Psoas muscle (tissue), 7 donors: ENCODE measurements at regions not wholly inside any gene's neighbourhood (a gene's known extent, or its start where the extent isn't known, plus 50 kb on each side); places are given as distances from the start of the nearest gene placed in this dataset.
"Not testable (repeated sequence)": the region's sequence is repeated elsewhere in the genome, so short reads cannot be mapped to it uniquely, and the experiment has no call there.

Experiments used
- ATAC-seq, 4 donors: fragments of 200-7000 bp; cut with Tn5 transposase; one replicate each; pipeline ENCODE4 v1.9.1; 2020; ENCODE audit warnings: moderate library complexity in 3 of 4, mild to moderate bottlenecking in 2 of 4
- DNase-seq, 2 donors: peaks; one replicate each; pipeline ENCODE4 v3.0.0-alpha.2; 2020
- H3K27ac ChIP-seq: fragments of 200-600 bp; one replicate; pipeline ENCODE4 v1.8.0; 2022
- H3K27me3 ChIP-seq, 3 donors: fragments of 200-600 bp in 1 of 3; one replicate each; pipeline versions ENCODE4 v1.6.1 to v1.8.0; 2013 to 2022; ENCODE audit warnings: low read length in 2 of 3, mild to moderate bottlenecking in 2 of 3, moderate library complexity in 1 of 3; ENCODE audit not compliant: insufficient read depth in 3 of 3
- H3K36me3 ChIP-seq, 2 donors: fragments of 200-600 bp in 1 of 2; one replicate each; pipeline versions ENCODE4 v1.6.1 to v1.8.0; 2013 to 2022; ENCODE audit warnings: low read depth in 1 of 2, mild to moderate bottlenecking in 1 of 2, moderate library complexity in 1 of 2; ENCODE audit not compliant: insufficient read depth in 1 of 2
- H3K4me1 ChIP-seq: fragments of 200-600 bp; one replicate; pipeline ENCODE4 v1.8.0; 2022
- H3K4me3 ChIP-seq: fragments of 200-600 bp; one replicate; pipeline ENCODE4 v1.8.0; 2022; ENCODE audit warnings: mild to moderate bottlenecking
- H3K9me3 ChIP-seq: fragments of 200-600 bp; one replicate; pipeline ENCODE4 v1.8.0; 2022
- CTCF ChIP-seq: fragments of 200-600 bp; IDR thresholded peaks from one replicate; pipeline ENCODE4 v1.8.0; 2022; ENCODE audit warnings: antibody characterized with exemption
- WGBS, 3 donors: extraction: QIAGEN DNeasy Blood & Tissue Kit; methylation state at CpG; one replicate each; pipeline versions ENCODE4 v1.1.6 to v1.1.7; 2013; 5-methylcytosine and 5-hydroxymethylcytosine counted together
- intact Hi-C, 2 donors: fragments of 100-400 bp; cut with DNase I; formaldehyde crosslinking; loops; one replicate each; pipeline versions ENCODE4 v1.11.0 to v1.14.2; 2022
- donor health status: healthy with polysubstance abuse.
- donor health status: DM: no; HTN: no; CAD: no; lungs with moderate emphysema.
- donor health status: Bipolar disorder and iron deficiency.
- donor health status: healthy.
- donor health status: DM: yes; HTN: yes; CAD: no.
- donor health status: DM: no; HTN: no; CAD: no.
- donor health status: DM: yes; HTN: yes; CAD: no.

DNA sequence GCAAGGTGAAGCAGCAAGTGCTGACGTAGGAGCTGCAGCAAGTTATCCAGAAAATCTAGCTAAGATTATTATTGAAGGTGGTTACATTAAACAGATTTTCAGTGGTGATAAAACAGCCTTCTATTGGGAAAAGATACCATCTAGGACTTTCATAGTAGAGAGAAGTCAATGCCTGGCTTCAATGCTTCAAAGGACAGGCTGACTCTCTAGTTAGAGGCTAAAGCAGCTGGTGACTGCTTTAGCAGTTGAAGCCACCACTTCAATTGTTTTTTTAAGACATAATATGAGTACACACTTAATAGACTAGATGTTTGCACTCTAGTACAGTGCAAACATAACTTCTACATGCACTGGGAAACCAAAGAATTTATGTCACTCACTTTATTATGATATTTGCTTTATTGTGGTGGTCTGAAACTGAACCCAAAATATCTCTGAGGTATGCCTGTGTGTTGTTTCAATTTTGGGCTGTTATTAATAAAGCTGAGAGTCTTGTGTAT is 1026.9 kb upstream of the FOXG1 start:
- Histone ChIP-seq H3K36me3 (no peaks in the 10 kb centered on the region), H3K9me3 (no peaks in the 10 kb centered on the region), H3K27me3 (no peaks in the 10 kb centered on the region), H3K4me1 (no peaks in the 10 kb centered on the region), H3K4me3 (no peak overlapping the region), H3K27ac (no peak overlapping the region)
- TF ChIP-seq CTCF, result no peak
- no peak for DNase-seq
- no peak for ATAC-seq
- intact Hi-C loops, result no loop called here
- WGBS, 3 donors, result 77 to 86% (median 79%) methylated on average over 1 of the region's 1 CpG

GRCh38 chr14:27750114-27750513 is 1016.5 kb upstream of the FOXG1 start:
- no peak for TF ChIP-seq CTCF
- ATAC-seq (no peak), DNase-seq (no peak)
- Histone ChIP-seq H3K27ac (no peak overlapping the region), H3K36me3 (no peaks in the 10 kb centered on the region), H3K9me3 (no peaks in the 10 kb centered on the region), H3K4me1 (no peaks in the 10 kb centered on the region), H3K27me3 (no peaks in the 10 kb centered on the region), H3K4me3 (no peak overlapping the region)
- 72 to 78% (median 75%) methylated on average over 4 of the region's 4 CpGs for WGBS, 3 donors
- intact Hi-C loops, result no loop called here

DNA sequence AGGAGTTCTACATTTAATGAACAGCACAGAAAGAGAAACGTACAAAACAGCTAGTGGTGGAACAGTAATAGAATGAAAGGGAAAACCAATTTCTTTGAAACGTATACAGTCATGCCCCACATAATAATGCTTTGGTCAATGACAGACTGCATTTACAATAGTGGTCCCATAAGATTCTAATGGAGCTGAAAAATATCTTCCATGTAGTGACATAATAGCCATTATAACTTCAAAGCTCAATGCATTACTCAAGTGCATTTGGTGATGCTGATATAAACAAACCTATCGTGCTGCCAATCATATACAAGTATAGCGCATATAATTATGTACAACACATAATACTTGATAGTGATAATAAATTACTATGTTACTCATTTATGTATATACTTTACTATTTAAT is 1008.9 kb upstream of the FOXG1 start:
- DNase-seq, H3K4me3 ChIP-seq, ATAC-seq, H3K27ac ChIP-seq, intact Hi-C loops, H3K9me3 ChIP-seq, H3K27me3 ChIP-seq, H3K36me3 ChIP-seq, H3K4me1 ChIP-seq: not testable (repeated sequence)
- 86 to 89% (median 89%) methylated on average over 4 of the region's 4 CpGs for WGBS, 3 donors

DNA sequence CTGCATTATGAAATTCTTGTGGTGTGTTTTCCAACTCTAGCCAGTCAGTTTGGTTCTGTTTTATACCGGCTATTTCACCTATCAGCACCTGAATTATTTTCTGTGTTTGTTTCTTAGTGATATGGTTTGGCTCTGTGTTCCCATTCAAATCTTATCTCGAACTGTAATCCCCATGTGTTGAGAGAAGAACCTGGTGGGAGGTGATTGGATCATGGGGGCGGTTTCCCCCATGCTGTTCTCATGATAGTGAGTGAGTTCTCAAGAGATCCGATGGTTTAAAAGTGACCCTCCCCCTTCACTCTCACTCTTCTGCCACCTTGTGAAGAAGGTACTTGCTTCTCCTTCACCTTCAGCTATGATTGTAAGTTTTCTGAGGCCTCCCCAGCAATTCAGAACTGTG is 1006.2 kb upstream of the FOXG1 start:
- intact Hi-C loops, DNase-seq, ATAC-seq, H3K4me1 ChIP-seq, H3K4me3 ChIP-seq, H3K27me3 ChIP-seq, H3K36me3 ChIP-seq, H3K27ac ChIP-seq, H3K9me3 ChIP-seq: not testable (repeated sequence)
- 75 to 82% (median 78%) methylated on average over 4 of the region's 4 CpGs for WGBS, 3 donors

GRCh38 chr14:27799066-27800028 is 967.2 kb upstream of the FOXG1 start:
- H3K27ac ChIP-seq, H3K27me3 ChIP-seq, H3K4me1 ChIP-seq, H3K4me3 ChIP-seq, ATAC-seq, H3K9me3 ChIP-seq, intact Hi-C loops, H3K36me3 ChIP-seq, DNase-seq: not testable (repeated sequence)
- WGBS, 3 donors, result 42 to 49% (median 45%) methylated on average over 6 of the region's 6 CpGs

DNA sequence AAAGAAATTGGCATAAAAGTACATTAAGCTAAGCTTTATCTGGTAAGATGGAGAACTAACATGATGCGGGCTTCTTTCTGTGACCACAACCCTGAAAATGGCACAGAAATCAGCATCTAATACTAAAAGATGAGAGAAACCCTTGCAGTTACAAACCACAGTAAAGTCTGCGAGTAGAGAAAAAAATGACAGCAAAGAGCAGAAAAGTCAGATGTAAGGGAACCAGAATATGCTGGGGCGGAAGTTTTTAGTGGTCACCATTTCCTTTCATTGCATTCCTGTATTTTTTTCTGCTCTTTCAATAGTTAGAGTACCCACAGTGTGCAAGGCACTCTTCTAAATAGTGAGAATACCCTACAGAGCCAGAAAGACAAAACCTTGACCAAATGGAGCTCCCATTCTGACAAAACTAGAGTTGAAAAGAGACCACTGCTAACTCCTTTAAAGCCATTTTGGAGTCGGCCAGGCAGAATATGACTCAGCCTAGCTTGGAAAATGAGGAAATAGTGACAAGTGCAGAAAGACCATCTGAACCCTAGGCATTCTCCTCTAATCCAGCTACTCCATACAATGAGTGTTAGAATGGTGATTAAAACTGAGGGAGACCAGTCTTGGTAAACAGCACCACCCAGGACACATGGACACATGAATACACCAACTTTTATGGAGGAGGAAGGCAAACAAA is 948.7 kb upstream of the FOXG1 start:
- H3K36me3 ChIP-seq, H3K27me3 ChIP-seq, DNase-seq, intact Hi-C loops, H3K4me3 ChIP-seq, H3K9me3 ChIP-seq, H3K27ac ChIP-seq, H3K4me1 ChIP-seq, ATAC-seq: not testable (repeated sequence)
- 68 to 82% (median 74%) methylated on average over 4 of the region's 4 CpGs for WGBS, 3 donors

DNA sequence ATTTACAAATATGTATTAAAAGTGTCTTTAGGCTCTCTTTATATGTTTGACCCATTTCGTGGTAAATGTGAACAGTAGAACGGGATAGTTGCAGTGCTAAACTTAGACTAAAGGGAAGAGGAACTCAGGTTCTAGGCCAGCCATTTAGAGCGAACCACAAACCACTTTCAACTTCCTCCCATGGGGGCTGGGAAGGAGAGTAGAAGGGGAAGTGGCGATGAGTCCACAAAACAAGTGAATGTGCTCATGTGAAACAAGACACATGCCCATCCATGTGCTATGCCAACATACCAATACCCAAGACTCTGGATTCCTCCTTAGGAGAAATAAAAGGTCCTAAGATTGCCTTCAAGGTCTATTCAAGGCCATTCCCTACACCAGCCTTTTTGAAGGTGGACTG is 940.4 kb upstream of the FOXG1 start:
- ATAC-seq, H3K27me3 ChIP-seq, H3K27ac ChIP-seq, intact Hi-C loops, DNase-seq, H3K36me3 ChIP-seq, H3K4me1 ChIP-seq, H3K4me3 ChIP-seq, H3K9me3 ChIP-seq: not testable (repeated sequence)
- 65 to 76% (median 67%) methylated on average over 4 of the region's 4 CpGs for WGBS, 3 donors

DNA sequence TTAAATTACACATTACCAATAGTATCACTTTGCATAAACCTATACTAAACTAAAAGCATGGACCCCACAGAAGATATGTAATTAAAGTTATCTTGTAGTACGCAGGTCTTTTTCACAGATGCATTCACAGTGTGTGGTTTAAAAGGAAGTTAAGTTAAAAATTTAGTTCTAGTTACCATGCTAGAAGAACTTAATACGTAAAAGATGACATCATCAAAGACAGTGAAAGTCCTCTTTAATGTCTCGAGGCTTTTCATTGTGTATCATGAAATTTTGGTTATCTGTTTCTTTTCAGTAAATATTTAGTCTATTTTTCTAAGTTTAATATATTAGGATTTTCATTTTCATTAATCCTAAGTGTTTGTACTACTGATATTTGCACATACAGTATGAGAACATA is 934.6 kb upstream of the FOXG1 start:
- DNase-seq, H3K4me1 ChIP-seq, intact Hi-C loops, H3K27me3 ChIP-seq, H3K4me3 ChIP-seq, H3K9me3 ChIP-seq, H3K36me3 ChIP-seq, ATAC-seq, H3K27ac ChIP-seq: not testable (repeated sequence)
- WGBS, 3 donors, result 82 to 89% (median 83%) methylated on average over 3 of the region's 3 CpGs

DNA sequence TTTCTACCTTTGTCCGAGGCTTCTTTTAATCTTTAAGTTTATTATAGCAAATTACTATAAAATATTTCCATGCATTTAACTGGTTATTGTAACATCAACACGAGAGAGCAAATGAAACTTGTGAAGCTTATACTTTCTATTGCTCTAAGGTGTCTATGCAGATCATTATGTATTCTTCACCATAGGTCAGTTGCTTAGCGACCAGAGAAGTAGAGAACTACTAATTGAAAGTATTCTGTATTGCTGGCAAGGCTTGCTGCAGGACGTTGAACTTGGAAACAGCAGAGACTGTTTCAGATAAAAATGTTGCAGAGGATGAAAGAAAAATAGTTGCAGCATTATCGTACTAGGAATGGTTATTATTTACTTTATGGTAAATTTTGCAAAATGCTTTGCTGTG is 933.6 kb upstream of the FOXG1 start:
- intact Hi-C loops, DNase-seq, H3K36me3 ChIP-seq, H3K4me1 ChIP-seq, H3K4me3 ChIP-seq, H3K9me3 ChIP-seq, ATAC-seq, H3K27me3 ChIP-seq, H3K27ac ChIP-seq: not testable (repeated sequence)
- 59 to 71% (median 66%) methylated on average over 5 of the region's 5 CpGs for WGBS, 3 donors
